COLO829 (cell line): ENCODE measurements at regions not wholly inside any gene's neighbourhood (a gene's known extent, or its start where the extent isn't known, plus 50 kb on each side); places are given as distances from the start of the nearest gene placed in this dataset.

ENCODE experiments used
- DNase-seq: peaks from one replicate; pipeline ENCODE4 v3.0.0; 2012; ENCODE audit warnings: low spot score

- no peak for DNase-seq
These were observed 254.8 kb downstream of the HTR7 start for GRCh38 chr10:90602862-90603610.

- DNase-seq = no peak
These were observed 253.2 kb downstream of the HTR7 start for GRCh38 chr10:90604636-90605035.

GRCh38 chr10:90605506-90605905, 252.3 kb downstream of the HTR7 start:
- DNase-seq = no peak

- no peak for DNase-seq
These were observed 245.6 kb downstream of the HTR7 start for GRCh38 chr10:90612276-90612675.

GRCh38 chr10:90614631-90615030, 243.2 kb downstream of the HTR7 start:
- DNase-seq = no peak

GRCh38 chr10:90621577-90621976, 236.3 kb downstream of the HTR7 start:
- no peak for DNase-seq

- DNase-seq = no peak
These were observed 222.6 kb downstream of the HTR7 start for GRCh38 chr10:90635111-90635765.

GRCh38 chr10:90640756-90641155, 217.1 kb downstream of the HTR7 start:
- DNase-seq = no peak

- DNase-seq = no peak
These were observed 216.1 kb downstream of the HTR7 start for GRCh38 chr10:90641731-90642130.

- no peak for DNase-seq
These were observed 215.7 kb downstream of the HTR7 start for GRCh38 chr10:90642136-90642535.

GRCh38 chr10:90642650-90643049, 215.2 kb downstream of the HTR7 start:
- no peak for DNase-seq

GRCh38 chr10:90644165-90644564, 213.7 kb downstream of the HTR7 start:
- DNase-seq = no peak

GRCh38 chr10:90650858-90651257, 207.0 kb downstream of the HTR7 start:
- no peak for DNase-seq

GRCh38 chr10:90652519-90652918, 205.3 kb downstream of the HTR7 start:
- no peak for DNase-seq

GRCh38 chr10:90658791-90659190, 199.0 kb downstream of the HTR7 start:
- no peak for DNase-seq

GRCh38 chr10:90665905-90666662, 191.8 kb downstream of the HTR7 start:
- no peak for DNase-seq

GRCh38 chr10:90674461-90674860, 183.4 kb downstream of the HTR7 start:
- DNase-seq = no peak

- DNase-seq = no peak
These were observed 182.9 kb downstream of the HTR7 start for GRCh38 chr10:90674928-90675327.

GRCh38 chr10:90675621-90676020, 182.2 kb downstream of the HTR7 start:
- no peak for DNase-seq
